HEK293 (cell line): ENCODE measurements at regions not wholly inside any gene's neighbourhood (a gene's known extent, or its start where the extent isn't known, plus 50 kb on each side); places are given as distances from the start of the nearest gene placed in this dataset.

ENCODE experiments used
- CTCF ChIA-PET: fragments of 350-600 bp; formaldehyde crosslinking; extraction: SDS; loops from one replicate; lab custom pipeline; 2021; ENCODE audit warnings: antibody characterized with exemption; lab: Yijun Ruan, JAX
- POLR2A ChIA-PET: fragments of 300-600 bp; formaldehyde crosslinking; extraction: SDS; loops from one replicate; lab custom pipeline; 2020; ENCODE audit warnings: antibody characterized with exemption, inconsistent platforms; lab: Yijun Ruan, JAX
- H3K27ac ChIP-seq: fragments of 200-500 bp; sonication (Bioruptor generic); 2 replicates; pipeline ENCODE4 v1.5.1; 2014; ENCODE audit warnings: low read depth, low read length, control low read depth, inconsistent platforms; ENCODE audit errors: extremely low read depth
- H3K36me3 ChIP-seq, 2 experiments: fragments of 200-500 bp in 1 of 2; sonication (Bioruptor generic) in 1 of 2; 1 replicate in 1 of 2; 2 replicates in 1 of 2; pipeline ENCODE4 v1.5.1; 2014 to 2017; ENCODE audit warnings: inconsistent platforms in 2 of 2, low read length in 2 of 2; ENCODE audit not compliant: control insufficient read depth in 2 of 2, insufficient read depth in 1 of 2
- H3K4me1 ChIP-seq: fragments of 200-500 bp; sonication (Bioruptor generic); 2 replicates; pipeline ENCODE4 v1.5.1; 2014; ENCODE audit warnings: mild to moderate bottlenecking, low read length, inconsistent platforms; ENCODE audit not compliant: control insufficient read depth, insufficient read depth
- H3K4me3 ChIP-seq: 2 replicates; pipeline ENCODE4 v1.5.1; 2011; ENCODE audit warnings: low read depth, mild to moderate bottlenecking, control low read depth, low read length, moderate library complexity
- H3K9me3 ChIP-seq: fragments of 200-500 bp; sonication (Bioruptor generic); 2 replicates; pipeline ENCODE4 v1.5.1; 2014; ENCODE audit warnings: low read depth, low read length, inconsistent platforms; ENCODE audit not compliant: control insufficient read depth, insufficient read depth
- BCL11A ChIP-seq: fragments of 450-650 bp; formaldehyde crosslinking; IDR thresholded peaks from 2 replicates; pipeline ENCODE4 v1.5.1; 2016; ENCODE audit warnings: low read depth, missing biosample characterization, missing genetic modification characterization
- IKZF3 ChIP-seq: fragments of 450-650 bp; IDR thresholded peaks from 2 replicates; pipeline ENCODE4 v1.5.0; 2018; ENCODE audit warnings: missing biosample characterization, mild to moderate bottlenecking, missing genetic modification characterization, moderate library complexity
- KLF10 ChIP-seq: fragments of 450-650 bp; IDR thresholded peaks from 2 replicates; pipeline ENCODE4 v1.5.1; 2018; ENCODE audit warnings: missing biosample characterization, mild to moderate bottlenecking, missing genetic modification characterization
- KLF8 ChIP-seq: fragments of 450-650 bp; formaldehyde crosslinking; IDR thresholded peaks from 2 replicates; pipeline ENCODE4 v1.5.1; 2016; ENCODE audit warnings: missing biosample characterization, missing genetic modification characterization
- MEIS1 ChIP-seq: sonication (generic); formaldehyde crosslinking; IDR thresholded peaks from 2 replicates; pipeline ENCODE4 v1.8.1; 2022; ENCODE audit warnings: missing genetic modification reagents, mild to moderate bottlenecking, borderline replicate concordance
- PRDM1 ChIP-seq: fragments of 450-650 bp; formaldehyde crosslinking; IDR thresholded peaks from 2 replicates; pipeline ENCODE4; 2016; ENCODE audit warnings: missing biosample characterization, missing genetic modification characterization
- SALL2 ChIP-seq: fragments of 450-650 bp; formaldehyde crosslinking; IDR thresholded peaks from 2 replicates; pipeline ENCODE4 v1.5.0; 2017; ENCODE audit warnings: missing biosample characterization, mild to moderate bottlenecking, missing genetic modification characterization, borderline replicate concordance
- TRIM28 ChIP-seq: IDR thresholded peaks from 2 replicates; pipeline ENCODE4 v1.6.1; 2011; ENCODE audit warnings: low read length, control low read depth, borderline replicate concordance
- ZBTB10 ChIP-seq: fragments of 450-650 bp; formaldehyde crosslinking; IDR thresholded peaks from 2 replicates; pipeline ENCODE4 v1.5.1; 2016; ENCODE audit warnings: missing biosample characterization, missing genetic modification characterization
- ZBTB6 ChIP-seq: fragments of 450-650 bp; formaldehyde crosslinking; IDR thresholded peaks from 2 replicates; pipeline ENCODE4 v1.5.1; 2017; ENCODE audit warnings: missing biosample characterization, missing genetic modification characterization
- ZNF146 ChIP-seq: fragments of 450-650 bp; formaldehyde crosslinking; IDR thresholded peaks from 2 replicates; pipeline ENCODE4 v1.5.1; 2016; ENCODE audit warnings: missing biosample characterization, missing genetic modification characterization
- ZNF184 ChIP-seq: fragments of 450-650 bp; IDR thresholded peaks from 2 replicates; pipeline ENCODE4 v1.5.1; 2018; ENCODE audit warnings: missing biosample characterization, mild to moderate bottlenecking, missing genetic modification characterization
- ZNF394 ChIP-seq: fragments of 450-650 bp; formaldehyde crosslinking; IDR thresholded peaks from 2 replicates; pipeline ENCODE4 v1.5.1; 2016; ENCODE audit warnings: missing biosample characterization, missing genetic modification characterization, mild to moderate bottlenecking, moderate library complexity, borderline replicate concordance
- ZNF510 ChIP-seq: fragments of 450-650 bp; formaldehyde crosslinking; IDR thresholded peaks from 2 replicates; pipeline ENCODE4 v1.5.1; 2018; ENCODE audit warnings: mild to moderate bottlenecking, missing genetic modification characterization, missing biosample characterization; ENCODE audit not compliant: insufficient replicate concordance
- ZNF529 ChIP-seq: fragments of 450-650 bp; formaldehyde crosslinking; IDR thresholded peaks from 2 replicates; pipeline ENCODE4 v1.5.1; 2017; ENCODE audit warnings: missing genetic modification characterization, missing biosample characterization; ENCODE audit not compliant: insufficient replicate concordance
- ZNF549 ChIP-seq: fragments of 450-650 bp; IDR thresholded peaks from 2 replicates; pipeline ENCODE4 v1.5.1; 2018; ENCODE audit warnings: missing biosample characterization, missing genetic modification characterization, mild to moderate bottlenecking, inconsistent platforms, moderate library complexity
- ZNF843 ChIP-seq: fragments of 450-650 bp; formaldehyde crosslinking; IDR thresholded peaks from 2 replicates; pipeline ENCODE4 v1.5.1; 2016; ENCODE audit warnings: missing biosample characterization, missing genetic modification characterization
- TF ChIP-seq, protein P1 (sequence below): fragments of 450-650 bp; formaldehyde crosslinking; IDR thresholded peaks from 2 replicates; pipeline ENCODE4 v1.5.1; 2017; ENCODE audit warnings: missing biosample characterization, missing genetic modification characterization
- TF ChIP-seq, protein P2 (sequence below): fragments of 450-650 bp; formaldehyde crosslinking; IDR thresholded peaks from 2 replicates; pipeline ENCODE4 v1.5.1; 2016; ENCODE audit warnings: missing biosample characterization, missing genetic modification characterization, low read depth
- TF ChIP-seq, protein P3 (sequence below): fragments of 450-650 bp; formaldehyde crosslinking; IDR thresholded peaks from 2 replicates; pipeline ENCODE4 v1.5.1; 2016; ENCODE audit warnings: missing biosample characterization, missing genetic modification characterization

DNA sequence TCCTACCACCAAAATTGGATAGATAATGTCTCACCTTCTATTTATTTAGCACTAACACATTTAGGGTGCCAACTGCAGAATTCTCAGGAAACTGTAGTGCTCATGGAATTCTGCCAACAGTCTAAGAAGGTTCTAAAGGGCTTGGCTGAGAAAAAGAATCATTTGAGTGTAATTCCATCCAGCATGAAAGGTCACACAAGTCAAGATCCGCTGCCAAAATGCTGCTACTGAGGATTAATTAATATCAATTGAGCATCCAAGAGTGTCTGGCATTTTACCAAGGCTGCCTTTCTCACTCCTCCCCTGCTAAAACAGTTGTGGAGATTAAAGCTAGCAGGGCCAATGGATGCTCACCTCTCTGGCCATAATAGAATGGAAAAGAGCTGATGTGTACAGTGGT lies 112.7 kb downstream of the FHL5 start:
- Histone ChIP-seq H3K9me3 (no peaks in the 10 kb centered on the region), H3K4me3 (no peak overlapping the region), H3K27ac (no peak overlapping the region), H3K4me1 (no peaks in the 10 kb centered on the region), H3K36me3 (no peaks in the 10 kb centered on the region)
- TF ChIP-seq MEIS1 (CRISPR knock-in tag) (no peak), ZBTB6 (tag by site-specific recombination) (no peak), ZNF394 (no peak), ZNF184 (no peak), BCL11A (tag by site-specific recombination) (no peak), TRIM28 (no peak), SALL2 (no peak), KLF10 (tag by site-specific recombination) (no peak), ZNF549 (tag by site-specific recombination) (no peak), KLF8 (tag by site-specific recombination) (no peak), PRDM1 (tag by site-specific recombination) (no peak), ZNF843 (no peak), ZNF146 (tag by site-specific recombination) (no peak), ZBTB10 (tag by site-specific recombination) (no peak), IKZF3 (tag by site-specific recombination) (no peak), ZNF510 (tag by site-specific recombination) (no peak), ZNF529 (no peak)
- TF ChIP-seq, protein P1, sequence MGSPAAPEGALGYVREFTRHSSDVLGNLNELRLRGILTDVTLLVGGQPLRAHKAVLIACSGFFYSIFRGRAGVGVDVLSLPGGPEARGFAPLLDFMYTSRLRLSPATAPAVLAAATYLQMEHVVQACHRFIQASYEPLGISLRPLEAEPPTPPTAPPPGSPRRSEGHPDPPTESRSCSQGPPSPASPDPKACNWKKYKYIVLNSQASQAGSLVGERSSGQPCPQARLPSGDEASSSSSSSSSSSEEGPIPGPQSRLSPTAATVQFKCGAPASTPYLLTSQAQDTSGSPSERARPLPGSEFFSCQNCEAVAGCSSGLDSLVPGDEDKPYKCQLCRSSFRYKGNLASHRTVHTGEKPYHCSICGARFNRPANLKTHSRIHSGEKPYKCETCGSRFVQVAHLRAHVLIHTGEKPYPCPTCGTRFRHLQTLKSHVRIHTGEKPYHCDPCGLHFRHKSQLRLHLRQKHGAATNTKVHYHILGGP (tag by site-specific recombination): no peak
- TF ChIP-seq, protein P2, sequence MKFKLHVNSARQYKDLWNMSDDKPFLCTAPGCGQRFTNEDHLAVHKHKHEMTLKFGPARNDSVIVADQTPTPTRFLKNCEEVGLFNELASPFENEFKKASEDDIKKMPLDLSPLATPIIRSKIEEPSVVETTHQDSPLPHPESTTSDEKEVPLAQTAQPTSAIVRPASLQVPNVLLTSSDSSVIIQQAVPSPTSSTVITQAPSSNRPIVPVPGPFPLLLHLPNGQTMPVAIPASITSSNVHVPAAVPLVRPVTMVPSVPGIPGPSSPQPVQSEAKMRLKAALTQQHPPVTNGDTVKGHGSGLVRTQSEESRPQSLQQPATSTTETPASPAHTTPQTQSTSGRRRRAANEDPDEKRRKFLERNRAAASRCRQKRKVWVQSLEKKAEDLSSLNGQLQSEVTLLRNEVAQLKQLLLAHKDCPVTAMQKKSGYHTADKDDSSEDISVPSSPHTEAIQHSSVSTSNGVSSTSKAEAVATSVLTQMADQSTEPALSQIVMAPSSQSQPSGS (tag by site-specific recombination): no peak
- TF ChIP-seq, protein P3, sequence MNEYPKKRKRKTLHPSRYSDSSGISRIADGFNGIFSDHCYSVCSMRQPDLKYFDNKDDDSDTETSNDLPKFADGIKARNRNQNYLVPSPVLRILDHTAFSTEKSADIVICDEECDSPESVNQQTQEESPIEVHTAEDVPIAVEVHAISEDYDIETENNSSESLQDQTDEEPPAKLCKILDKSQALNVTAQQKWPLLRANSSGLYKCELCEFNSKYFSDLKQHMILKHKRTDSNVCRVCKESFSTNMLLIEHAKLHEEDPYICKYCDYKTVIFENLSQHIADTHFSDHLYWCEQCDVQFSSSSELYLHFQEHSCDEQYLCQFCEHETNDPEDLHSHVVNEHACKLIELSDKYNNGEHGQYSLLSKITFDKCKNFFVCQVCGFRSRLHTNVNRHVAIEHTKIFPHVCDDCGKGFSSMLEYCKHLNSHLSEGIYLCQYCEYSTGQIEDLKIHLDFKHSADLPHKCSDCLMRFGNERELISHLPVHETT (tag by site-specific recombination): no peak
- ChIA-PET POLR2A (no interaction called here), CTCF (no interaction called here)
